HPDE6-E6E7 (cell line): ENCODE measurements at regions not wholly inside any gene's neighbourhood (a gene's known extent, or its start where the extent isn't known, plus 50 kb on each side); places are given as distances from the start of the nearest gene placed in this dataset.
"Not testable (repeated sequence)": the region's sequence is repeated elsewhere in the genome, so short reads cannot be mapped to it uniquely, and the experiment has no call there.

Experiments
- DNase-seq: peaks from one replicate; pipeline ENCODE4 v3.0.0; 2011; ENCODE audit warnings: missing footprints; ENCODE audit errors: extremely low spot score

DNA sequence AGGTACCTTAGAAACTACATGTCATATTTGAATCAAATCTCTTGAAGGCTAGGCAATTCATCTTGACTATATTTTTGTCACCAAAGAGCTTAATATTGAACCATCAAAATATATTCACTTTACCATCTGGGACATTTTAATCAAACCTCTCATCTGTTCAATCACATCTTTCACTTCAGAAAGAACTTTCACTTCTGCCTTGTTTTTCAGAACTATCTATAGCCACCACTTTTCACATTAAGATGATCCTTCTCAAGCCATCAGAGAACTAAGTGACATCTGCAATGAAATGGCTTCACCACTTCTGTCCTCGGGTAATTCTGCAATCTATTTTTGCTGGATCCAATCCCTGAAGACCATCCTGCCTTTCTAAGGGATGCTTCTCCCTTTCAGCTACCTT lies 57.8 kb downstream of the OR2B2 start:
- no peak for DNase-seq

DNA sequence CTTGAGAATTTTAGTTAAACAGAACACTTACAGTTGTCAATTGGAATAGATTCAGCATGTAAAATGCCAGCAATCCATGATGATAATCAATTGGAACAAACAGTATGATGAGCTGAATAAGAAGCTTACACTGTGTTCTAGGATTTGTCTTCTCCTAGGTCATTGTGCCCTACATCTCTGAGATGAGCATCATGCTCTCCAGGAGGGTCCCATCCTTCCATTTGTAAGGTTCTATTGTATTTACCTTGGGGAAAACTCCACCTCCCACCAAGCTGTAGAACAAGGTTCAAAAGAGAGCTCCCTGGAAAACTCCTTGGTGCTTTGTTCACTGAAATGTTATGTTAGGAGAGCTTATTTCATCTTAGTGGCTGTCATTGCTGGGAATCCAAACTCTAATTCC lies 60.8 kb downstream of the OR2B2 start:
- DNase-seq, result no peak

DNA sequence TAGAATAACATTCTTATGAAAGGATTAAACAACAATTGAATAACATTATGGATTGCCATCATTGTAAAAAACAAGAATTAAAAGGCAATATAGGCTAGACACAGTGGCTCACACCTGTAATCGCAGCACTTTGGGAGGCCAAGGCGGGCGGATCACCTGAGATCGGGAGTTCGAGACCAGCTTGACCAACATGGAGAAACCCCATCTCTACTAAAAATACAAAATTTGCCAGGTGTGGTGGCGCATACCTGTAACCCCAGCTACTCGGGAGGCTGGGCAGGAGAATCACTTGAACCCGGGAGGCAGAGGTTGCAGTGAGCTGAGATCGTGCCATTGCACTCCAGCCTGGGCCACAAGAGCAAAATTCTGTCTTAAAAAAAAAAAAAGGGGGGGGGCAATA lies 63.2 kb downstream of the OR2B2 start:
- DNase-seq, result not testable (repeated sequence)

DNA sequence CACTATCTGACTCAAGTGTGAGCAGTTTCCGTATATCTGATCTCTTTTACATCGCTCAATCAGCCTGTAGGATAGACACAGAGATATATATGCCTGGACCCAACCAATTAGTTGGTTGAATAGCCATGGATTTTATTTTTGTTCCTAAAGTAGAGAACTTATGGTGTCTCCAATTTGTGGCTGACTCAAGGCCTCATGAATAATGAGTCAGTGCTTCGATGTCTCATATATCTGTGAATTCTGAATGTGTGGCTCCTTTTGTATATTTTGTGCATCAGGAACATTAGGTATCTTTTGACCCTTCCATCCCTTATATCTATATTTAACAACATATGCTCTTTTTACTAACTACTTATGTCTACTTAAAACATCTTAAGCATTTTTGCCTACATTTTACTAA lies 64.5 kb downstream of the OR2B2 start:
- DNase-seq, result no peak

DNA sequence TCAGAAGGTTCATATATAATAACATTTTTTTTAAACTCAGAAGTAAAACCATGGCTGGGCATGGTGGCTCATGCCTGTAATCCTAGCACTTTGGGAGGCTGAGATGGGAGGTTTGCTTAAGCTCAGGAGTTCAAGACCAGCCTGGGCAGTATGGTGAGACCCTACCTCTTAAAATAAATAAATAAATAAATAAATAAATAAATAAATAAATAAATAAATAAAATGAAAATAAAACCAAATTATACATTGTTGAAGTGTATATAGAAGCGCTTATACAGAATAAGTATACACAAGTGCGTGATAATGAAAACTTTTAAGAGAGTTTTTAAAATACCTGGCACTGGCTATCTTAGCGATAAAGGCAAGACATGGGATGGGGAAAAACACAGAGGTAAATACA lies 71.6 kb downstream of the OR2B2 start:
- no peak for DNase-seq

DNA sequence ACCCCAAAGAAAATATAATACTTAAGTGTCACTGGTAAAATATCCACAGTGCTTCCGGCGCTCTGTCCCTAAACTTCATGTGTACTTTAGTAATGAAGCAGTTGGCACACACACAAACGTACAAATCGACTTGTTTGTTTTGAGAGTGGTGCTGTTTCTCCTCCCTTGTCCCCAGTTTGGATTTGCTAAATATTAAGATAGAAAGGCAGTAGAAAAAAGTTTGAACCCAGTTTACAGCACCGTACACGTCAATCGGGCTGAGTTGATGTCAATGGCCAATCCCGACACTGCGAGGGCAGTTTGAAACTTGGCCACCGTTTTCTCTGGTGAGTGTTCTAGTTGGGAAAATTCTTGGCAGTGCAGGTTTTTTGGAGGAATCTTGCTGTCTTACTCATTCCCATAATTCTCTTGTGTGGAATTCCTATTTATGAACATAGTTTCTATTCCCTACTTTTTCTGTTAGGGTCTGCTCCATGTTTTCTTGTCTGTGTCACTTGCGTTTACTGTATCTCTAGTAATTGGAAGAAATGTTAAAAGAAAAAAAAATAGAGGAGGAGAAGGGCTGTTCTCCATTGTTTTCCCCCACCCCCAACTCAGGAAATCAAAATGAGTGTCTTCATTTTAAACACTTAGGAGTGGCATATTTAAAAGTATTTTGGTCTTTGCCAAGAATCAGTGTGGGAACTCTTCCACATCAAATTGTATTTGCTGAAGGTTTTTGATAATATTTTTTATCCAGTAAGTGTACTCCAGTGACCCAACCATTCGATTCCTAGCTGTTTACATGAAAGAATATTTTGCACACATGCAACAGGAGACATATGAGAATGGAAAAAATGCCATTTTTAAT lies 72.3 kb downstream of the OR2B2 start:
- no peak for DNase-seq

DNA sequence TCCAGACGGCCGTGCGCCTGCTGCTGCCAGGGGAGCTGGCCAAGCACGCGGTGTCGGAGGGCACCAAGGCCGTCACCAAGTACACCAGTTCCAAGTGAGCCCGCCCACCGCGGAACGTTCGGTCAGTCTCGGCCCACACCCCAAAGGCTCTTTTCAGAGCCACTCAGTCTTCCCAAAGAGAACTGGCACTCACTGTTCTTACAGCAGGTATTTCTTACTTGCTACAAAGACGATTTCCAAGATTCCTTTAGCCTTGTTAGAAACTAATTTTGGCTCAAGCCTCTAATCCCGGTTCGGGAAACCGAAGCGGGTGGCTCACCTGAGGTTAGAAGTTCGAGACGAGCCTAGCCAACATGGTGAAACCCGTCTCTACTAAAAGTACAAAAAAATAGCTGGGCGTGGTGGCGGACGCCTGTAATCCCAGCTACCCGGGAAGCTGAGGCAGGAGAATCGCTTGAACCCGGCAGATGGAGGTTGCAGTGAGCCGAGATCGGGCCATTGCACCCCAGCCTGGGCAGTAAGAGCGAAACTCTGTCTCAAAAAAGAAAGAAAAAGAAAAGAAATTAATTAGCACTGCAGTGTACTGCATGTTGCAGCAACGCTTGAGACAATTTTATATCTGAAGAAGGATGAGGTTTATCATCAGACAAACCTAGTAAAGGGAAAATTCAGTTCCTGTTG lies 73.1 kb downstream of the OR2B2 start:
- DNase-seq, result no peak

DNA sequence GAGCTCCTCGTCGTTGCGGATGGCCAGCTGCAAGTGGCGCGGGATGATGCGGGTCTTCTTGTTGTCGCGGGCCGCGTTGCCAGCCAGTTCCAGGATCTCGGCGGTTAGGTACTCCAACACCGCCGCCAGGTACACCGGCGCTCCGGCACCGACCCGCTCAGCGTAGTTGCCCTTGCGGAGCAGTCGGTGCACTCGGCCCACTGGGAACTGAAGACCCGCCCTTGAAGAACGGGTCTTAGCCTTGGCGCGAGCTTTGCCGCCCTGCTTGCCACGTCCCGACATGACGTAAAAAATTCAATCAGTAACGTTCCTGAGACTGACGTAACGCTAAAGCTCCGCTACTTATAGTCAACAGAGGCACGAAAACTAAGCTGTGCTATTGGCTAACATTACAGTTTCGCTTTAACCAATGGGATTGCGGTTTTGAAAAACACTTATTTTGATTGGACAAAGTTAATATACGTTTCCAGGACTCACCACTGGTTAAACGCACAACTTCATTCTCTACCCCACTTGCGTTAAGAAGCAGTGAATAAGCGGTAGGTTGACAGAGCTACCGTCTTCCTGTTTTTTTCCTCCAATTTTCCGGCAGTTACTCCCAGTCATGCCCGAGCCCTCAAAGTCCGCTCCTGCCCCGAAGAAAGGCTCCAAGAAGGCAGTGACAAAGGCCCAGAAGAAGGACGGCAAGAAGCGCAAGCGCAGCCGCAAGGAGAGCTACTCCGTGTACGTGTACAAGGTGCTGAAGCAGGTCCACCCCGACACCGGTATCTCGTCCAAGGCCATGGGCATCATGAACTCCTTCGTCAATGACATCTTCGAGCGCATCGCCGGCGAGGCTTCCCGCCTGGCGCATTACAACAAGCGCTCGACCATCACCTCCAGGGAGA lies 73.9 kb downstream of the OR2B2 start:
- peak; percentile 77 for DNase-seq

DNA sequence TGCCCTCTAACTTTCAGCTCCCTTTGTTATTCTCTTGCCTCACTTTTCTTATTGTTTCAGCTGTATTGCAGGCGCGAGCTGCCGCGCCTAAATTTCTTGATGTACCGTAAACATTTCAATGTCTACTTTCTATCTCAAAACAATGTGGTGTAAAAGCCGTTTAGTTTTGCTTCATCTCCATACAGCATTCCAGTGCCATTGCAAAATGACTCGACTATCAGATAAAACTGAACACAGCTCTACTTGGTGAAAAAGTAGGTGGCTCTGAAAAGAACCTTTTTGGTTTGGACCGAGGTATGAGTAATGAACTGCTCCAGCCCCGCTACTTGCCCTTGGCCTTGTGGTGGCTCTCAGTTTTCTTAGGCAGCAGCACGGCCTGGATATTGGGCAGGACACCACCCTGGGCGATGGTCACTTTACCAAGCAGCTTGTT lies 74.6 kb downstream of the OR2B2 start:
- DNase-seq, result no peak

DNA sequence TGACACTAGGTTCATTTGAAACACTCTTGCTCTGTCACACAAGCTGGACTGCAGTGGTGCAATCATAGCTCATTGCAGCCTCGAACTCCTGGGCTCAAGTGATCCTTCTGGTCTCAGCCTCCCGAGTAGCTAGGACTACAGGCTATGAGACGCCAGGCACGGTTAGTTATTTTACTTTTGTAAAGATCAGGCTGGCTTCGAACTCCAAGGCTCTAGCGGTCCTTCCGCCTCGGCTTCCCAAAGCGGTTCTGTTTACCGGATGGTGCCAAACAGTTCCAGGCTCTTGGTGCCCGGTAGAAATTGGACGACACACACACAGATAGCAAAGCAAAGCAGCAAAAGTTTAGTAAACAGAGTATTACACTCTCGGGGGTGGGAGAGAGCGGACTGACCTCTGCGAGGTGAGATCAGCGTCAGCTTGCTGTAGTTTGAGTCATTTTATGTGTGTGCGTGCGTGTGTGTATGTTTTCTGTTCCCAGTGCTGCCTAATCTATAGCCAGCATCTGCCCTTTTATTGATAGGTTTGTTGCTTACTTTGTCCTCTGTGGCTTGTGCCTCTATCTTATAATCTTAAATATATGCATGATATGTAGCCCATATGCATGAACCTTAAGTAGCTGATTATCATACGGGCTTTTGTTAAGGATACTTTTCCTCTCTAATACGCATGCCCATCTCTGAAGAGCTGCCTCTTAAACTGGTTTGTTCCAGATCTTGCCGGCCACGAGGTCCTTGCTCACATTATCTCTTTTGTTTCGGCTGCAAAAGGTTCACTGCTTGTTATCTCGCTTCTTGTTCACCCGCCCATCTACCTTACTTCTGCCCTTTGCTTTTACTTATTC lies 75.2 kb downstream of the OR2B2 start:
- DNase-seq, result no peak

DNA sequence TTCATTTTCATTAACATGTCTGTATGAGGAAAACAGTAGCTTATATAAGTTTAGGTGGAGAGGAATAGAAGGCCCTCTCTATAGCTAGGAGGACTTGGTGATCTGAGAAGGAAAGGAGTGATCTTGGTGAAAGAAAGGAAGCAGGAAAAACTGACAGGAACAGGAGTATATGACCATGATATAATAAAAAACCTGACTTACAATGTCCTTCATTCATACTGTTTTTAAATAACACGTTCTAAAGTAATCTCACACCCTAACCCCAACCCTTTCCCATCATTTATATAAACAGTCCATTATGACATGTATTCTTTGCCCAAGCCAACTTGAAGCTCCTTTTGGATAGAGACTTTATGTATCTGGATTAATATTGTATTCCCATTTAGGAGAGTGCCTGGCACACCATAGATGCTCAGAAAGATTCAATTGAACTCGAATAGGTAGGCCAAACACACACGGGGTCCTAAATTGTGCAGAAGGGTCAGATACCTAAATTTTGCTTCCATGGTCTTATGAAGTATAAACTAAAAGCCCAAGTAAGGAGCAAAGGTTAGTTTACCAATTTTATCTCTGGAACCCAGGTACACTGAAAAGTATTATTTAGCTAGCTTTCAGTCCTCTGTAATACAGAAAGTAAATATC lies 75.9 kb downstream of the OR2B2 start:
- no peak for DNase-seq

DNA sequence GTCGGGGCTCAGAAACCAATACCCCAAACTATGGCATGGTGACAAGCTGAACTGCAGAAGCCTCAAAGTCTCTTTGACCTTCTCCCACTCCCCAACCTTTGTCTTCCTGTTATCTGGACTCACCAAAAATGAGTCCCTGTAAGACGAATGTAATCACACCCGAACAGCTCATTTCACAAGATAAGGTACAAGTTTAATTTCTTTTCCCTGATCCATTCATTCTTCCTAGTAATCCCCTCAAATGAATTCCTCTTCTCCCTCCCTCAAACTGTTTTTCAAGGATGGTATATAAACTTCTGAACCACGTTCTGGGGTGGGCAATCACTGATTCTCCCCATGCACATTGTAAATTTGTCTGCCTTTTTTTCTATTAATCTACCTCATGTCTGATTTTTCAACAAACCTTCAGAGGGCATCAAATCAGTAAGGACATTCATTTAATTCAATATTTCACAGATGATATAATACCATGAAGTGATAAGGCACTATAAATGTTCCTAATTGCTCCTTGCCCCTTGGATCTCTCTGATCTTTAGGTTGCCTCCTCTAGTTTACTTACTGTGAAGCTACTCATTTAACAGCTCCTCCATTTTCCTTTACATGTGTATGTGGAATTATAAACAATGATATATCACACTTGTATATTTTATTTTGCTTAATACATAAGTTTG lies 77.2 kb downstream of the OR2B2 start:
- no peak for DNase-seq

DNA sequence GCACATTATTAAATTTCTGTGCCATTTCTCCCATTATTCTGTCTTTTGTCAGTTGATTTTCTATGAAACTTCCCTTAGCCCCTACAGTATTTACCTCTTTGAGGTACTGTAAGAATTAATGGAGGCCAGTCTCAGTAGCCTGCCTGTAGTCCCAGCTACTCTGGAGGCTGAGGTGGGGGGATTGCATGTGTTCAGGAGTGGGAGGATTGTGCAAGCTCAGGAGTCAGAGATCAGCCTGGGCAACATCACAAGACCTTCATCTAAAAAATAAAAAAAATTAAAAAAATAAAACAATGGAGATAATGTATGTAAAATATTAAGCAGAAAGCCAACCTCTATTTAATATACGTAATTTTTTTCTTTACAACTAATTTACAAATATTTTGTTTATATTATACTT lies 77.8 kb downstream of the OR2B2 start:
- no peak for DNase-seq

DNA sequence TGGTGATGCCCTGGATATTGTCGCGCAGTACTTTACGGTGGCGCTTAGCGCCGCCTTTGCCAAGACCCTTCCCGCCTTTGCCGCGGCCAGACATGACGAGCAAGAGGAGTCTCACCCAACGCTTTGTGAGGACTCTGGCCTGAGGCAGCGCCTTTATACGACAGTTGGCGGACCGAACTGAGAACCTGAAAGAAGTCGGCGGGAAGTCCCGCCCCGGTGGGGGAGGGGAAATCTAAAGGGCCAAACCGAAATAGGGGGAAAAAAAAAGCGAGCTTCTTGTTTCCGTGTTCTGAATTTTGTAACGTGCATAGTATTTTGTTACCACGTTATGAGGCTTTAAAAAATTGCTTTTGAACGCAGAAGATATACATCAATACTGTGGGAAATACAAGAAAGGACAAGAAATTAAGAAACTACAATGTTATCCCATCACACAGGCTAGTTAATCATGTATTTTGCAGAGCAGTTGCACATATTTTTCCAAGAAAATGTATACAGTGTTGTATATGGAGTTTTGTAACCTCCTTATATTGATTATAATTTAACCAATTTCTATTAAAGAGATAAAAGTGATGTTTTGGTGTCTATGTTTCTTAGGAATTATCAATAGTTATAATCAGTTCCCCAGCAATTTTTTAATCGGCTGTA lies 80.6 kb downstream of the OR2B2 start:
- not testable (repeated sequence) for DNase-seq

DNA sequence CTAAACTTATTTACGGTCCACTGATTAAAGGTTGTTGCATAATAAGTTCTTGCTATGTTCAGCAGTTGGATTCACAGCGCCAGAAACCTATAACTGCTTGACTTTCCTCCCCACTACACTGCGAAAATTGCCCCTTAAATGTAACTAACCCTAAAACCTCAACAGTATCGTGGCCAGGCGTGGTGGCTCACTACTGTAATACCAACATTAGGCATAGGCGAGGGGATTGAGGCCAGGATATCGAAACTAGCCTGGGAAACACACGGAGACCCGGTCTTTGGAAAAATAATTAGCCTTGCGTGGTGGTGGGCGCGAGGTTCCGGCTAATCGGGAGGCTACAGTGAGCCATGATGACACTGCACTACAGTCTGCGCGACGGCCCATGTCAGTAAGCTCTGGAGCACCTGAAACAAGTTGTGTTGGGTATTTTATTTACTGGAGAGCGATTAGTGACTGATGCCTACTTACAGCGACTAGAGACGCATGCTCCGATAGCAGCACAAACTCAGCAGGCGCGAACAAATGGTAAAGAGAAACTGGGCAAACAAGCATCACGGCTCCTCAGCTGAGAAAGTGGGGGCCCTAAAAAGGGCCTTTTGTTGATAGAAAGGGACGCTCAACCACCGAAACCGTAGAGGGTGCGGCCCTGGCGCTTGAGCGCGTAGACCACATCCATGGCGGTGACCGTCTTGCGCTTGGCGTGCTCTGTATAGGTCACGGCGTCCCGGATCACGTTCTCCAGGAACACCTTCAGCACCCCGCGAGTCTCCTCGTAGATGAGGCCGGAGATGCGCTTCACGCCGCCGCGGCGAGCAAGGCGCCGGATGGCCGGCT lies 81.4 kb downstream of the OR2B2 start:
- not testable (repeated sequence) for DNase-seq

DNA sequence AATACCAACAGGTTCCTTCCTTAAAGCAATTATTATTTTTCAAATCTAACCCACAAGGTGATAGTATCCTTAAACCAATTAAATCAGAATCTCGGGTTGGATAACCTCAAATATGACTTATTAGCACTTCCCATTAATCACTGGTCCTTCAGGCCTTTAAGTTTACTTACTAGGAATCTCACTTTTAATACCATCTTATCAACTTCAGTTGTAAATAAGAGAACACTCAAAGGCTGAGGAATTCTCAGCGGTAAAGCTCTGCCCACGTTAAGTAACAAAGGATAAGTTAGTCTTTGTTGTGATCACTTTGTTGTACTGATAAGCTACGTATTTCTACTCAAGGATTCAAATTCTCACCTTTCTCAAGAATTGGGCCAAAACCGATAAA lies 82.0 kb downstream of the OR2B2 start:
- no peak for DNase-seq

DNA sequence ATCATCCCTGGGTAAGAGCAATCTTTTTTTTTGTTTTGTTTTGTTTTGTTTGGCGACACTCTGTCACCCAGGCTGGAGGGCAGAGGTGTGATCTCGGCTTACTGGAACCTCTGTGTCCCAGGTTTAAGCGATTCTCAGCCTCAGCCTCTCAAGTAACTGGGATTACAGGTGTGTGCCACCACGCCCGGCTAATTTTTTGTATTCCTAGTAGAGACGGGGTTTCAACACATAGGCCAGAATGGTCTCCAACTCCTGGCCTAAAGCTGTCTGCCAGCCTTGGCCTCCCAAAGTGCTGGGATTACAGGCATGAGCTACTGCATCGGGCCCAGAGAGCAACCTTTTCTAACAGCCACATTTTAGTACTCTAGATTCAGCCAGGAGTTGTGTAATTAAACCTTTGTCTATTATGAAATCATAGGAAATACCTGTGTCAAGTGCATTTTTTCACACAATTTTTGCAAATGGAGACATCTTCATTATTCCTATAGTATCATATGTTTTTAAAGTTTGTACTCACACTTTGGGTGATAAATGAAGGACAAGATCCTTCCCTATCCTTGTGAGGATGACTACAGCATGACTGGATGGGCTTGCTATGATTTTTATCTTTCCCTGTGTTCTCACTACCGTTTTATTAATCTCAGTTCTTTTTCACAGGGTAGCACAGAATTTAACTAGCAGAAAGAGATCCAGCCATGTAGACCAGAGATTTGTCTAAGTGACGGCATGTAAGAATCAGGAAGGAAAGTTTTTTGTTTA lies 82.6 kb downstream of the OR2B2 start:
- DNase-seq, result no peak

DNA sequence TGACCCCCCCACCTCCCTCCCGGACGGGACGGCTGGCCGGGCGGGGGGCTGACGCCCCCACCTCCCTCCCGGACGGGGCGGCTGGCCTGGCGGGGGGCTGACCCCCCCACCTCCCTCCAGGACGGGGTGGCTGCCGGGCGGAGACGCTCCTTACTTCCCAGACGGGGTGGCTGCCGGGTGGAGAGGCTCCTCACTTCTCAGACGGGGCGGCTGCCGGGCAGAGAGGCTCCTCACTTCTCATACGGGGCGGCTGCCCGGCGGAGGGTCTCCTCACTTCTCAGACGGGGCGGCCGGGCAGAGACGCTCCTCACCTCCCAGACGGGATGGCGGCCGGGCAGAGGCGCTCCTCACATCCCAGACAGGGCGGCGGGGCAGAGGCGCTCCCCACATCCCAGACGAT lies 84.7 kb downstream of the OR2B2 start:
- DNase-seq, result not testable (repeated sequence)
